ENCODE measurements at regions not wholly inside any gene's neighbourhood (a gene's known extent, or its start where the extent isn't known, plus 50 kb on each side); places are given as distances from the start of the nearest gene placed in this dataset.

DNA sequence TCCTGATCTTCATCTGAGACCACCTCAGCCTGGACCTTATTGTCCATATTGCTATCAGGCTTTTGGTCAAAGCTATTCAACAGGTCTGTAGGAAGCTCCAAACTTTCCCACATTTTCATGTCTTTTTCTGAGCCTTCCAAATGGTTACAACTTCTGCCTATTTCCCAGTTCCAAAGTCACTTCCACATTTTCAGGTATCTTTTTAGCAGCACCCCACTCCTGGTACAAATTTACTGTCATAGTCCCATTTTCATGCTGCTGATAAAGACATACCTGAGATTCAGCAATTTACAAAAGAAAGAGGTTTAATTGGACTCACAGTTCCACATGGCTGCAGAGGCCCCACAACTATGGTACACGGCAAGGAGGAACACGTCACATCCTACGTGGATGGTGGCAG lies 815.5 kb downstream of the KCNJ2 start:
- no peaks in the 10 kb centered on the region for H3K36me3 ChIP-seq
- no peak overlapping the region for H3K27ac ChIP-seq
- H3K4me3 ChIP-seq = no peak overlapping the region
- TF ChIP-seq POLR2A (IDR thresholded peaks at IDR 0.05) (no peak), EP300 (IDR thresholded peaks at IDR 0.05) (no peak), POLR2AphosphoS5 (IDR thresholded peaks at IDR 0.05) (no peak)
- TF ChIP-seq, protein P1, sequence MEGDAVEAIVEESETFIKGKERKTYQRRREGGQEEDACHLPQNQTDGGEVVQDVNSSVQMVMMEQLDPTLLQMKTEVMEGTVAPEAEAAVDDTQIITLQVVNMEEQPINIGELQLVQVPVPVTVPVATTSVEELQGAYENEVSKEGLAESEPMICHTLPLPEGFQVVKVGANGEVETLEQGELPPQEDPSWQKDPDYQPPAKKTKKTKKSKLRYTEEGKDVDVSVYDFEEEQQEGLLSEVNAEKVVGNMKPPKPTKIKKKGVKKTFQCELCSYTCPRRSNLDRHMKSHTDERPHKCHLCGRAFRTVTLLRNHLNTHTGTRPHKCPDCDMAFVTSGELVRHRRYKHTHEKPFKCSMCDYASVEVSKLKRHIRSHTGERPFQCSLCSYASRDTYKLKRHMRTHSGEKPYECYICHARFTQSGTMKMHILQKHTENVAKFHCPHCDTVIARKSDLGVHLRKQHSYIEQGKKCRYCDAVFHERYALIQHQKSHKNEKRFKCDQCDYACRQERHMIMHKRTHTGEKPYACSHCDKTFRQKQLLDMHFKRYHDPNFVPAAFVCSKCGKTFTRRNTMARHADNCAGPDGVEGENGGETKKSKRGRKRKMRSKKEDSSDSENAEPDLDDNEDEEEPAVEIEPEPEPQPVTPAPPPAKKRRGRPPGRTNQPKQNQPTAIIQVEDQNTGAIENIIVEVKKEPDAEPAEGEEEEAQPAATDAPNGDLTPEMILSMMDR (IDR thresholded peaks at IDR 0.05) = no peak
- DNase-seq = no peak
- peaks cover 0 to 30% (median 20%) of the 10 kb centered on the region in 4 donors for H3K9me3 ChIP-seq
- WGBS, 5 donors = 80 to 98% (median 96%) methylated on average over 3 of the region's 3 CpGs
- H3K4me1 ChIP-seq = no peaks in the 10 kb centered on the region
- intact Hi-C loops (cut with DNase I; ENCODE audit: low total_unique reads) = no loop called here
- H3K27me3 ChIP-seq = no peaks in the 10 kb centered on the region

DNA sequence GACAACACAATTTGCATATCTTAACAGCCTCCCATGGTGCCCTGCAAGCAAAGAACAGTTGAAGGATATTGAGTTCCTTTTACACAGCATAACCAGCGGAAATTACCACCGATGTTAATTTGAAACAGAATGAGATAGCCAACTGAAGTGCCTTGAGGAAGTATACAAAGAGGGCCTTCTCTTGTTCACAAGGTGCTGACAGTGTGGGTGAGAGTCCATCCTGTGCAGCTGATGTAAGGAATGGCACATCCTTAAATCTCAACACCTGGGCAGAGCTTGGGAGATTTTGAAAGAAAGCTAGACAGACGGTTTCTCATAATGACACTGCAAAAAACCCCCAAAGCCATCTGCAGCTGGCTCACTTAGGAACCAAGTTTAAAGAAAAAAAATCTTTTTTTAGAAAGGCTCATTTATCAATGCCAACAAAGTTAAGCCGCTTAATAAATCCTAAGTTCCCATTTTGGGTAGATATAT lies 818.6 kb downstream of the KCNJ2 start:
- intact Hi-C loops (cut with DNase I; ENCODE audit: low total_unique reads) = no loop called here
- 45 to 65% (median 50%) methylated on average over 4 of the region's 4 CpGs for WGBS, 5 donors
- Histone ChIP-seq H3K27me3 (no peaks in the 10 kb centered on the region), H3K36me3 (no peaks in the 10 kb centered on the region), H3K4me3 (no peak overlapping the region), H3K4me1 (no peaks in the 10 kb centered on the region), H3K9me3 (peaks cover 0 to 28% (median 22%) of the 10 kb centered on the region in 4 donors), H3K27ac (no peak overlapping the region)
- TF ChIP-seq POLR2A (IDR thresholded peaks at IDR 0.05) = no peak
- TF ChIP-seq, protein P1 (IDR thresholded peaks at IDR 0.05) = no peak
- TF ChIP-seq POLR2AphosphoS5 (IDR thresholded peaks at IDR 0.05) = no peak
- TF ChIP-seq EP300 (IDR thresholded peaks at IDR 0.05) = no peak
- no peak for DNase-seq

DNA sequence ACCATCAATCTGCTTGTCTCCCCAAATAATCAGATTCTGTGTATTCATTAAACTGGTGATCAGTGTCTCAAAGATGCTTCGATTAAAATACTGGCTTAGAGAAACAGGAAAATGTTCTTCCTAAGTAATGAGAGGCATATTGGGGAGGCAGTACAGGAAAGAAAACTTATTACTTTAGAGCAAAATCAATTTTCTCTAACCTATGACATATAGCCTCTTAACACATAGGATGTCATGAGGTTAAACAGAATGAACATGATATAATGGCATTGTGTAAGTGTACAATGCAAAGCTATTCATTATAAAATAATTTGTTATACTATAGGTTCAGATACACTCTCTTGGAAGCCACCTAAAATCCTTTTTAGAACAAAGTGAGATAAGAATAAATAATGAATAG lies 819.3 kb downstream of the KCNJ2 start:
- H3K27ac ChIP-seq = no peak overlapping the region
- H3K9me3 ChIP-seq = peaks cover 0 to 27% (median 22%) of the 10 kb centered on the region in 4 donors
- H3K36me3 ChIP-seq = no peaks in the 10 kb centered on the region
- TF ChIP-seq POLR2A (IDR thresholded peaks at IDR 0.05) (no peak), POLR2AphosphoS5 (IDR thresholded peaks at IDR 0.05) (no peak), EP300 (IDR thresholded peaks at IDR 0.05) (no peak)
- TF ChIP-seq, protein P1 (IDR thresholded peaks at IDR 0.05) = no peak
- H3K4me3 ChIP-seq = no peak overlapping the region
- 76 to 85% (median 83%) methylated on average over 1 of the region's 1 CpG for WGBS, 5 donors
- no peak for DNase-seq
- no peaks in the 10 kb centered on the region for H3K27me3 ChIP-seq
- intact Hi-C loops (cut with DNase I; ENCODE audit: low total_unique reads) = no loop called here
- H3K4me1 ChIP-seq = no peaks in the 10 kb centered on the region

DNA sequence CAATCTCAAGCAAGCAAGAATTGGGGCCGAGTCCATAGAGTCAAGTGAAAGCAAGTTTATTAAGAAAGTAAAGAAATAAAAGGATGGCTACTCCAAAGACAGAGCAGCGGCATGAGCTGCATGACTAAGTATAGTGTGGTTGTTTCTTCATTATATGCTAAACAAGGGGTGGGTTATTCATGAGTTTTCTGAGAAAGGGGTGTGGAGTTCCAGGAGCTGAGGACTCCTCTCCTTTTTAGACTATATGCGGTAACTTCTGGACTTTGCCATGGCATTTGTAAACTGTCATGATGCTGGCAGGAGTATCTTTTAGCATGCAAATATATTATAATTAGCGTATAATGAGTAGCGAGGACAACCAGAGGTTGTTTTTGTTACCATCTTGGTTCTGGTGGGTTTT lies 819.9 kb downstream of the KCNJ2 start:
- 84 to 93% (median 88%) methylated on average over 5 of the region's 5 CpGs for WGBS, 5 donors
- no peaks in the 10 kb centered on the region for H3K27me3 ChIP-seq
- H3K4me3 ChIP-seq = no peak overlapping the region
- no peaks in the 10 kb centered on the region for H3K4me1 ChIP-seq
- TF ChIP-seq POLR2A (IDR thresholded peaks at IDR 0.05) (no peak), POLR2AphosphoS5 (IDR thresholded peaks at IDR 0.05) (no peak), EP300 (IDR thresholded peaks at IDR 0.05) (no peak)
- TF ChIP-seq, protein P1 (IDR thresholded peaks at IDR 0.05) = no peak
- intact Hi-C loops (cut with DNase I; ENCODE audit: low total_unique reads) = no loop called here
- no peaks in the 10 kb centered on the region for H3K36me3 ChIP-seq
- H3K27ac ChIP-seq = no peak overlapping the region
- DNase-seq = no peak
- peaks cover 0 to 22% (median 15%) of the 10 kb centered on the region in 4 donors for H3K9me3 ChIP-seq

All from stomach (tissue), 8 donors.